ENCODE measurements at regions not wholly inside any gene's neighbourhood (a gene's known extent, or its start where the extent isn't known, plus 50 kb on each side); places are given as distances from the start of the nearest gene placed in this dataset.
"Not testable (repeated sequence)": the region's sequence is repeated elsewhere in the genome, so short reads cannot be mapped to it uniquely, and the experiment has no call there.

GRCh38 chr5:56048124-56048523 is 53.4 kb upstream of the IL6ST start:
- TF ChIP-seq CTCF (conservative IDR thresholded peaks at IDR 0.05; ENCODE audit: low read depth, low read length): no peak
- Histone ChIP-seq H3K27ac (no peak overlapping the region), H3K9ac (no peak overlapping the region), H4K20me1 (ENCODE audit: insufficient read depth) (no peaks in the 10 kb centered on the region), H3K4me3 (IDR thresholded peaks at IDR 0.05; ENCODE audit: insufficient read depth, low read depth, low read length) (no peak overlapping the region), H3K27me3 (ENCODE audit: insufficient read depth, low read depth) (no peaks in the 10 kb centered on the region), H3K4me2 (no peak overlapping the region), H3K36me3 (ENCODE audit: insufficient read depth) (no peaks in the 10 kb centered on the region), H3K4me1 (ENCODE audit: low read depth, poor library complexity, severe bottlenecking) (peaks cover 52% of the 10 kb centered on the region), H2AFZ (ENCODE audit: low read depth) (no peak overlapping the region), H3K79me2 (ENCODE audit: insufficient read depth, low read depth) (no peaks in the 10 kb centered on the region)

GRCh38 chr5:56047448-56047847 is 52.7 kb upstream of the IL6ST start:
- Histone ChIP-seq H2AFZ (ENCODE audit: low read depth) (no peak overlapping the region), H3K4me3 (IDR thresholded peaks at IDR 0.05; ENCODE audit: insufficient read depth, low read depth, low read length) (no peak overlapping the region), H3K4me2 (no peak overlapping the region), H3K79me2 (ENCODE audit: insufficient read depth, low read depth) (no peaks in the 10 kb centered on the region), H3K4me1 (ENCODE audit: low read depth, poor library complexity, severe bottlenecking) (peaks cover 47% of the 10 kb centered on the region), H3K27ac (no peak overlapping the region), H3K27me3 (ENCODE audit: insufficient read depth, low read depth) (no peaks in the 10 kb centered on the region), H3K36me3 (ENCODE audit: insufficient read depth) (no peaks in the 10 kb centered on the region), H4K20me1 (ENCODE audit: insufficient read depth) (no peaks in the 10 kb centered on the region), H3K9ac (no peak overlapping the region)
- TF ChIP-seq CTCF (conservative IDR thresholded peaks at IDR 0.05; ENCODE audit: low read depth, low read length): no peak

- Histone ChIP-seq H3K27ac (no peak overlapping the region), H3K4me1 (ENCODE audit: low read depth, poor library complexity, severe bottlenecking) (peaks cover 35% of the 10 kb centered on the region), H3K4me2 (no peak overlapping the region), H3K4me3 (IDR thresholded peaks at IDR 0.05; ENCODE audit: insufficient read depth, low read depth, low read length) (no peak overlapping the region), H3K27me3 (ENCODE audit: insufficient read depth, low read depth) (no peaks in the 10 kb centered on the region), H2AFZ (ENCODE audit: low read depth) (no peak overlapping the region), H3K9ac (no peak overlapping the region), H3K36me3 (ENCODE audit: insufficient read depth) (no peaks in the 10 kb centered on the region), H3K79me2 (ENCODE audit: insufficient read depth, low read depth) (no peaks in the 10 kb centered on the region), H4K20me1 (ENCODE audit: insufficient read depth) (no peaks in the 10 kb centered on the region)
- TF ChIP-seq CTCF (conservative IDR thresholded peaks at IDR 0.05; ENCODE audit: low read depth, low read length): no peak
Observed at GRCh38 chr5:56045469-56045868, 50.7 kb upstream of the IL6ST start.

- H3K27ac ChIP-seq; H3K4me2 ChIP-seq; H3K36me3 ChIP-seq (ENCODE audit: insufficient read depth); H3K79me2 ChIP-seq (ENCODE audit: insufficient read depth, low read depth); H3K9ac ChIP-seq; H2AFZ ChIP-seq (ENCODE audit: low read depth); H3K4me3 ChIP-seq (IDR thresholded peaks at IDR 0.05; ENCODE audit: insufficient read depth, low read depth, low read length); H4K20me1 ChIP-seq (ENCODE audit: insufficient read depth); H3K27me3 ChIP-seq (ENCODE audit: insufficient read depth, low read depth): not testable (repeated sequence)
- H3K4me1 ChIP-seq (ENCODE audit: low read depth, poor library complexity, severe bottlenecking): peaks cover 35% of the 10 kb centered on the region
Observed at GRCh38 chr5:56044746-56045428, 50.1 kb upstream of the IL6ST start.
